ENCODE measurements at regions not wholly inside any gene's neighbourhood (a gene's known extent, or its start where the extent isn't known, plus 50 kb on each side); places are given as distances from the start of the nearest gene placed in this dataset.
A peak's percentile ranks its signal among the peaks of the same experiment; 100 is the strongest.
"Not testable (repeated sequence)": the region's sequence is repeated elsewhere in the genome, so short reads cannot be mapped to it uniquely, and the experiment has no call there.

DNA sequence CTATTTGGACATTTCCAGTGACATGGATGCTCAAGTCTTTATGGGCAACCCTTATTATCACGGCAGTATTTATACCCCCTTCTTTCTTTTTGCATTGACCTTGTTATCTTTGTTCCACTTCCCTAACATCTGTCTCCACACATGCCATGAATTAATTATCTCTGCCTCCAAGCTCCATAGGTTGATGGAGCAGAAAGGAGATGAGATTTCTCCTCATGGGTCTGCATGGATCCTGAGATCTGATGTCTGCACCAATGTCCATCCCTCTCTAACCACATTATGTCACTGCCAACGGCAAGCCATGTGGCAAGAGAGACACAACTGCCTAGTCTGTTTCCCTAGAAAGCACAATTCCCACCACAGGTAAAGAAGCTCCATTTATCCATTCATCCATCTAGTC is 416.8 kb upstream of the ASIC2 start:
- no peak for DNase-seq

DNA sequence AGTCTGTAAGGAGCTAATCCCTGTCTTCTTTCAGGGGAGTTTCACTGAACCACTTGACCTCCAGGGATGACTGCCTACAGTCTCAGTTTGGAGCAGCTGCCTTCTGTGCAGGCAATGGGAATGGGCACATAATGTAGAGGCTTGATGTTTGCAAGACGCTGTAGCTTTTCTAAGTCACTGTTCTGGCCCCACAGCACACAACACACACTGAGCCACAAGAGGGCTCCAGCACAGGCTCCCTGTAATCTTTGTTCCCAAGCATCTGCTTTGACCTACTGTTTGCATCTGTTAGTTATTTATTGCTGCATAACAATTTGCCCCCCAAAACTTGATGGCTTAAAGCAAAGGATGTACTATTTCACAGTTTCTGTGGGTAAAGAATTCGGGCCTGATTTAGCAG is 419.0 kb upstream of the ASIC2 start:
- no peak for DNase-seq

DNA sequence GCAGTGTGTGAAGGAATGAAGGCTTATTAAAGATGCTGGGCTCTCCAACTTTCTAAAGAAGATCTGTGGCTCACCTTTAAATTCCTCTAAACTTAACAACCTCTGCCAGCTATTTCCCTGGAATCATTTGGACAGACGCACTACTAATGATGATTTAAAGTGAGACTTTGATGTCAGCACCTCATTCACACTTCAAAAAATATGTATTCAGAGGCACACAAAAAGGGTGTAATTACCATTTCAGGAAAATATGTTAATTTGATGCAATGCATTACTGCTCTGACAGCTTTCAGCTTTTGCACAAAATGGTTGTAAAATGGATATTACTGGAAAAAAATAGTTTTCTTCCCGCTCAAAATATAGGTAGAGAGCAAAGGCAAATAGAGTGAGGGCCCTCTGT is 423.9 kb upstream of the ASIC2 start:
- DNase-seq: no peak

DNA sequence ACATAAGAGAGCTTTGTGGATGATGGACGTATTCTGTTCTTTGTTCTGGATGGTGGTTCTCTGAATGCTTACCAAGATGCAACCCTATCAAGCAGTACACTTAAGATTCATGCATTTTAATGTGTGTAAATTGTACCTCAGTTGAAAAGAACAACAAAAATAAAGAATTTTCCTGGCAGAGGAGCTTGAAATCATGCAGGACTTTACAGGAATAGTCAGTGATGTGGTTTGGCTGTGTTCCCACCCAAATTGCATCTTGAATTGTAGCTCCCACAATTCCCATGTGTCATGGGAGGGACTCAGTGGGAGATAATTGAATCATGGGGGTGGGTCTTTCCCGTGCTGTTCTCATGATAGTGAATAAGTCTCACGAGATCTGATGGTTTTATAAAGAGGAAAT is 430.6 kb upstream of the ASIC2 start:
- DNase-seq: not testable (repeated sequence)

DNA sequence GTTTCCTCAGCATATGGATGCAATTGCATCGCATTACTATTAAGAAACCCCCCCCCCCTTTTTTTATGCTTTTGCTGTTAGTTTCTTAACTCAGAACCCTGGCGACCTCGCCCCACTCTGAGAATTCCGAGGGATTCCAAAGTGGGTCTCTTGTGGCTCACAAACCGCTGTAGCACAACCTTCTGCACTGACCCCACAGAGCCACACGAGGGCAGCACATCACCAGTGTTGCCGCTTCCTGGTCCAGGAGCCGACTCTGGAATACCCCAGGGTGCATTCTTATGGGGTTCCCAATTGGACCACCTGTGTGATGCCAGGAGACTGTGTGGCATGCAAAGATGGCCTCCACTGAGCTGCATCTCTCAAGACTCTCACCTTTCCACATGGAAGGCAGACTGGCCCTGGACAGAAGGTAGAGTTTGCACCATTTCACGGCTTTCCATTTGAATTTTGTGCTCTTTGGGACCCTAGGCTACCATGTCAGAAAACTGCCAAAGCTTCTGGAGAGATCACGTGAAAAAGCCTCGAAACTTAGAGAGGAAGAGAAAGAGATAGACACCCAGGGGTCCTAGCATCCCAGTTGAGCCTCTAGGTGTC is 432.7 kb upstream of the ASIC2 start:
- peak in 1 of 2 experiments; percentile 24 for DNase-seq

DNA sequence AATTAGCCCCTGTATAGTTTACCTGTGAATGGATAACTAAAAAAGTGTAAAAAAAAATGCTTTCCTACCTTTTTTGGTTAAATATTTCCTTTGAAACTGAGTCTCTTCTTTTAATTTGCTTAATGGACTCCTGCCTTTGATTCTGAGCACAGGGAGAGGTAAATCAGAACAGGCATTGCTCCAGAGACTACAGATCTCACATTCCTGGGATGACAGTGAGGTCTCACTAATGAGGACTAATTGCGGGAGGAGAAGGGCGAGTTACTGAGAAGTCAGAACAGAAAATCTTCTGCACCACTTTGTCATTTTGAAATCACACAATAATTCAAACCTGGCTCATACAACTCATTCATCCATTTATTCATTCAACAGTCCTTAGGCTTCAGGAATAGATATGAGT is 437.0 kb upstream of the ASIC2 start:
- no peak for DNase-seq

DNA sequence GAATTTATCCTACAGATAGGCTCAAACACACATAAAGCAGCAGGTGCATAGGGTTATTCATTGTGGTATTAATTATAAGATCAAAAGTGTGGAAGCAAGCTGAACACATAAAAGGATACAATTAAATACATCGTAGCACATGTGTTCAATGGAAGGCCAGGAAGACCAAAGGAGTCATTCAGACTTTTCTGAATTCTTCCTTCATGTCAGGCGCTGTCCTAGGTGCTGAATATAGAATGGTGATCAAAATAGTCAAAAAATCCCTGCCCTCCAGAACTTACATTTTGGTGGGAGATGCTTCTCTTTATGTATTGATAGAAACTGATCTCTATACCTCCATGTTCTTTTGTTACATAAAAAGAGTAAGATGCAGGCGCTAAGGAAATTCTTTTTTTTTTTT is 439.0 kb upstream of the ASIC2 start:
- DNase-seq: peak; percentile 1 to 10

DNA sequence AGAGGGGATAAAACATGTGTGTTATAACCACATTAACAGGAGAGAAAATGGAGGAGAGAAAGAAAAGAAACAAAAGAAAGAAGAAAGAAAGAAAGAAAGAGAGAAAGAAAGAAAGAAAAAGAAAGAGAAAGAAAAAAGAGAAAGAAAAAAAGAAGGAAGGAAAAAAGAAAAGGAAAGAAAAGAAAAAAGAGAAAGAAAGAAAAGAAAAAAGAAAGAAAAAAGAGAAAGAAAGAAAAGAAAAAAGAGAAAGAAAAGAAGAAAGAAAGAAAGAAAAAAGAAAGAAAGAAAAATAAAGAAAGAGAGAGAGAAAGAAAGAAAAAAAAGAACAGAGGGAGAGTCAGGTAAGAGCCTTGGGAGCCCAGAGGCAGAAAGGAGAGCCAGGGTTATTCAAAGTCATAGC is 446.6 kb upstream of the ASIC2 start:
- DNase-seq: no peak

DNA sequence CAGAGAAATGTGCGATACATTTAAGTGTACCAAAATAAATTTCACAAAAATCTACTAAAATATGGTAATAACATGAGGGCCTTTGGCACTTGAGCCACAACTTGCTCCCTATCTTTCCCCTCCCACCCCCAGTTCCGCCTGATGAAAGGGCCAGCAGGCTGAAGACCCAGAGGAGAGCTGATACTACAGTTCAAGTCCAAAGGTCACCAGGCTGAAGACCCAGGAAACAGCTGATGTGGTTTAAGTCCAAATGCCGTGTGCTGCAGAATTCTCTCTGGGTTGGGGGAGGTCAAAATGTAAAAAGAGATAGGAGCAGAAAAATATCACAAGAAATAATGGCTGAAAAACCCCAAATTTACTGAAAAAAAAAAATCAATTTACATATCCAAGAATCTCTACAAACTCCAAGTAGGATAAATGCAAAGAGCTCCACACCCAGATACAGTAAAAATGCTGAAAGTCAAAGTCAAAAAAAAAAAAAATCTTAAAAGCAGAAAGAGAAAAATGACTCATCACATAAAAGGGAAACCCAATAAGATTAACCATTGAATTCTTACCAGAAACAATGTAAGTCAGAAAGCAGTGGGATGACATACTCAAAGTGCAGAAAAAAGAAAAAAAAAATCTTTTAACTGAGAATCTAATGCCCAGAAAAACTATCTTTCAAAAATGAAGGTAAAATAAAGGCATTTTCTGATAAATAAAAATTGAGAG is 452.1 kb upstream of the ASIC2 start:
- DNase-seq: no peak

DNA sequence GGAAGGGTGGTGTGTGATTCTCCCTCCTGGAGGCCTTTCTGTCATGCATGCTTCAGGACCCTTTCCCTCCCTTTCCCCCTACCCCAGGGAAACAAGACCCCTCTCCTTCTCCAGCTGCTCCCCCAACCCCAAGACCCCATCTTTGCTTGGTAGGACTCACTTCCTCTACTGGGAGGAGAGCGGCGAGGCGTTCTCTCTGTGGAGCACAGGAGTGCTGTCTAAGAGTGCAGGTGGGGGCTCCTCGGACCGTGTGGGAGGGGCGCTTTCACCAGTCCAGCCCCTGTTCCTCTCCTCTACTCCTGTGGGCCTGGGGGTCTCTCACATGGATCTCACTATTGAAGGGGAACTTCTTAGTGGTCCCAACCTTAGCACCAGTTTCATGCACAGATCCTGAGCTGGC is 456.1 kb upstream of the ASIC2 start:
- no peak for DNase-seq

DNA sequence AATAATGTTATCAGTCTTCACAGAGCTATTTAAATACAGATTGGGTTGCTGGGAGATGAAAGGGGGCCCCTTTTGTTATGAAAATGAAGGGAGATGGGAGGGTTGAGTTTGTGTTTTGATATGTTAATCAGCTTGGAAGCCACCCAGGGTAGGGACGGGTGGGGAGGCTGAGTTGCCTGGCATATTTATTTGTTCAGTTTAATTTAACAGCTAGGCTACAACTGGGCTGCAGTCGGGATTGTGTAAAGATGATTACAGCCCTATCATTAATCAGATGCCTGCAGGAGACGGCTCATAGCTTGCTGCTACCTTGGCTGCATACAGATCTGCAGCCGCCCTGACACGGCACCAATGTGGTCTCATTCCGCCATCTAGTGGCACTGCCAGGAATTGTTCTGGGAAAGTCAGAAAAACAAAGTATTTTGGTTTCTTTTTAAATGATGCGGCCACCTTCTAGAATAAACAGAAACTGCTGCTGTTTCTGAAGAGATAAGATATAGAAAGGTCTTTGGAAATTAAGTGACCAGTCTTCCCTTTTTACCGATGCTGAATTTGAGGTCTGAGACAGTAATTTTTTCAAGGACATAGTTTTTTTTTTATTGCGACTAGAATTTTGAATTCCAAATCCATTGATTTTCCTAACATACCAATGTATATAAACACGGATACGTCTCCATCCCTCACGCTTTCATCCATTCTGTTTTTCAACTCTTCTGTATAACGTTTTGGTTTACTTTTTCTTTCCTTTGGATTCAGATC is 458.0 kb upstream of the ASIC2 start:
- DNase-seq: peak; percentile 39 to 63

DNA sequence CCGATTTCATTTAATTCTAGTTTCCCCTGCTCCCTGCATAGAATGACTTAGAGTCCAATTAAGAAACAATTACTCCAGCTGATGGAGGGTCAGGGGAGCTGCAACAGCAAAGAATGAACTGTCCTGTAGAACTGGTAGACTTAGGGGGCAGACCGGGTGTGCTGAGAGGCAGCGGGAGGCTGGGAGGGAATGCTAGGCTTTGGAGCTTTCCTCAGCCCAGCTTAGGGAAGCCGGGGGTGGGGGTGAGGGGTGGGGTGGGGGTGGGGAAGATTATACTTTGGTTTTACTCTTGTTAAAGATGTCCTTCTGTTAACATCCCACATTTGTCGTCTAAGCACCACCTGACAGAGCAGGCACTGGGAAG is 458.6 kb upstream of the ASIC2 start:
- DNase-seq: no peak

DNA sequence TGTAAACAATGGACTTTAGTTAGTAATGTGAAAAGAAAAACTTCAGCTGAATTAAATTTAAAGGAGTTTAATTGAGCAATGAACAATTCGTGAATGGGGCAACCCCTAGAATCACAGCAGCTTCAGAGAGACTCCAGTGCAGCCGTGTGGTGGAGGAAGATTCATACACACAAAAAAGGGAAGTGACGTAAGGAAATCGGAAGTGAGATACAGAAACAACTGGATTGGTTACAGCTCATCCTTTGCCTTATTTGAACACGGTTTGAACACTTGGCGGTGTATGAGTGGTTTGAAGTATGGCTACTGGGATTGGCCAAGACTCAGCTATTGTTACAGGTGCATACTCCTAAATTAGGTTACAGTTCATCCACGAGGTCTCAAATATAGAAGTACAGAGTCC is 460.4 kb upstream of the ASIC2 start:
- DNase-seq: peak; percentile 12 to 15

DNA sequence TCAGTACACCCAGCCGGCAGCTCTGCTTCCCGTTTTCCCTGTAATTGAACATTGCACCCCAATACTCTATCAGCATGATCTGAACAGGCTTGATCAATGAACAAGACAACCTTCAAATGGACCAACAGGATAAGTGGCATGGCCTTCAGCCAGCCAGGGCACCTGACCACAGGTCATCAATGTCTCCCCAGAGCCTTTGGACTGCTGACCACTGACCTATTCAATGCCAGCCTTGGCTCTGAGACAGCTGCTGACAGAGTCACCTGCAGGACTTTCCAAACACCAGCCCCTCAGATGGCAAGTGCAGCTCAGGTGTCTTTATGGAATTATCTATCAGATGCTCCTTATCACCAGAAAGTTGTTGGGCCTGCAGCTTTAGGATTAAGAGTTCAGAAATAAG is 462.9 kb upstream of the ASIC2 start:
- no peak for DNase-seq

DNA sequence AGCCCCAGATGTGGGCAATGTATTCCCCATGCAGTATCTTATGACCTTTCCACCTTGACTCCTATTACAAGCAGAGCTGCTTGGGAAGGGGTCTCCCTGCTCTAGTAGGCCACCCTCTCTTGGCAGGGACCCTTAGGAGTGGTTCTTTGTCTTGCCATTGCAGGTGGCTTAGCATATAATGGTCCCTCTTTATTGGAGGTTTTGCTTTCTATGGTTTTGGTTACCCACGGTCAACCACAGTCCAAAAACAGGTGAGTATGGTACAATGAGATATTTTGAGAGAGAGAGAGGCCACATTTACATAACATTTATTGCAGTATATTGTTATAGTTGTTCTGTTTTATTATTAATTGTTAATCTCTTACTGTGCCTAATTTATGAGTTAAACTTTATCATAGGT is 472.8 kb upstream of the ASIC2 start:
- no peak for DNase-seq

DNA sequence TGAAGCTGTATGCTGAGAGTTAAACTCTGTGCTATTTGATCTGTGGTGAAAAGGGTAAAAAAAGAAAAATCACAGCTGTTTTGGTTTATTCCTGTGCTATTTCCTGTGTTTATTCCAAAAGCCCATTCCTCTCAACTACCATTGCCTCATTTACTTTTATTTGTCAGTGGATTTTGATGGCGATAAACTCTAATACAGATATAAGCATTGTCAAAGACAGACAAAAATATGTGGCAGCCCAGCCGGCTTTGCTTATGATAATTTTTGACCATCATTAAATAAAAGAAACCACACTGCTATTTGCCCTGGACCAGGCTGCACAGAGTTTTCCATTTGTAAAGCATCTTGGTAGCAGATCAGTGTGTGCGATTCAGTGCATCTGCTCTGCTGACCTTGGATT is 473.6 kb upstream of the ASIC2 start:
- DNase-seq: no peak

DNA sequence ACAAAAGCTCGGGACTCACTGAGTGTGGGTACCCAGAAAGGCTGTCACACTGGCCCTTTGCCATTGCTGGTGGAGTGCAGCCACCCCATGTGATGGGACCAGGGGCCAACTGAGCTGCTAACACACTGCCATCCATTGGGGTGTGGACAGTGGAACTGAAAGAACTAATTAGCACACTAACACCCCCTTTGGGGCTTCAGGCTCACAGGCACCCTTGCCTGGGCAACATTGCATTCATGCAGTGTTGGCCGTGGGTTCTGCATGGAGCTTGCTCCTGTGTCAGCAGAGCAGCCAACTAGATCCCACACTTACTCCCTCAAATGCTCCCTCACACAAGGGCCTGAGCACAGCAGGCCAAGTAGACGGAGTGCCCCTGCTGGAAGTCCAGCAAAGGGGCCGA is 476.0 kb upstream of the ASIC2 start:
- no peak for DNase-seq

DNA sequence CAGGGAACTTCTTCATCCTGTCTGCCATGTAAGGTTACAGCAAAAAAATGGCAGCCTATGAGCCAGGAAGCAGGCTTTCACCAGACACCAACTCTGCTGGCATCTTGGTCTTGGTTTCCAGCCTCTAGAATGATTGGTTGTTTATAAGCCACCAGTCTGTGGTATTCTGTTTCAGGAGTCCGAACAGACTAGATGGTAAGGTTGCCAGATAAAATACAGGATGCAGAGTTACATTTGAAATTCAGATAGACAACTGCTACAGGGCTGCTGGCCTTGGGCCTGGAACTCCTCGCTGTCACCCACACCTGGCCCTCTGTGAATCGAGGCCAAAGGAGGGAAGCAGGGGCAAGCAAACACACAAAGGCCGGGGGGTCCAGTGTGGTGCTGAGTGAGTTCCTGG is 478.8 kb upstream of the CCL2 start:
- DNase-seq: no peak

DNA sequence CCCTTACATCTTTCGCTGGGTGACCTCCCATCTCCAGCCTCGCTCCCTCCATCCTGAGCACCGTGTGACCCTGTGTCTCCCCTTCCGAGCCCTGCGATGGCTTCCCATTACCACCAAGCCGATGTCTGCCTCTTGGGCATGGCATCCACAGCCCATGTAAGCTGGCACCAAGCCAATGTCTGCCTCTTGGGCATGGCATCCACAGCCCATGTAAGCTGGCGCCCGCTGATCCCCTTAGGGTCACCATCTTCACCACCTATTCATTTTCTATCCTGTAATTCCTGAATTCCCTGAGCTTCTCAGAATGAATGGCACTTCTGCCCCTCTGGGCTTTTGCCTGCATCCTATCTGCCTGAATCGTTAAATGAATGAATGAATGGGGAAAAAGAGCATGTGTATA is 478.2 kb upstream of the CCL2 start:
- no peak for DNase-seq

DNA sequence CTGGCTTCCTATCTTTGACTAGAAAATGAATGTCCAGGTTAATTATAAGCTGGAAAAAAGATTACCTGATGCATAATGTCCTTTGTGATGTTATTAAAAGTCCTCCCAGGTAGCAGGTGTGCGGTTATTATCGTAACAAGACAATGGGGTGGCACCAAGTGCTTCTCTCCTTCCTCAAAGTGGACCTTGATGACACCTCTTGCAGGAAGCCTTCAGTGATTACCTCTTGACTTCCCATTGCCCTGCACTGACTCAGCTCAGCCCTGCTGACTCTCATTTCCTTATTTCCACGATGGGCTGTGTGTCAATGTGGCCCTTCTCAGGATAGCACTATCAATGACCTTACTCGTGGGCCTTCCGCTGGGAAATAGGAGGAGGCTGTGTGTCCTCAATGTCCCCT is 477.4 kb upstream of the CCL2 start:
- no peak for DNase-seq

DNA sequence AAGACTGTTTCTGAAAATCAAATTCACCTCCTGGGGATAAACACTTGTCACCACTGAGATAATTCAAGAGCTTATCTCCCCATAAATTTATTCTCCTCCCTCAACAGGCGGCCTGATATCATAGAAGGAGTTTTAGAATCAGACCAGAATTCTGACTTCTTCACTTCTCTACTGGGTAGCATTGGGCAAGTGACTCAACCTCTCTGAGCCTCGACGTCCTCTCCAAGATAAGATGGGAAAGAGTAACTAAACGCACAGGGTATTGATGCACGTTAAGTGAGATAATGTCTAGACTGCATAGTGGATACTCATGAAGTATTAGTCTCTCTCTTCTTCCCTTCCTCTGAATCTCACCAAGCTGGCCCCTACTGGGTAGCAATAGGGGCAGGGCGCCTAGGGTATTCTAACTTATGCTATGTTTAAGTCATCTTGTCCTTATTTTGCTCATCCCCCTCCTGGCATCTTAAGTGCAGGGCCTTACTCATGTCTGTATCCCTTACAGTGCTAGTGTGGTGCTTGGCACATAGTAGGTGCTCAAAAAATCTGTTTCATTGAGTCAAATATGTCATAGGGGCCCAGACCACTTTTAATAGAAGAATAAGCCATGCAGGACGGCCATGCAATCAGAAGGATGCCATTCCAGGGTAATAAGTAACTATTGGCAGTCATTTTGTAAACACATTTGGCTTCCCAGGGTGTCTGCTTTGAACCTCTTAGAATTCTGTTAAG is 476.4 kb upstream of the CCL2 start:
- DNase-seq: no peak

DNA sequence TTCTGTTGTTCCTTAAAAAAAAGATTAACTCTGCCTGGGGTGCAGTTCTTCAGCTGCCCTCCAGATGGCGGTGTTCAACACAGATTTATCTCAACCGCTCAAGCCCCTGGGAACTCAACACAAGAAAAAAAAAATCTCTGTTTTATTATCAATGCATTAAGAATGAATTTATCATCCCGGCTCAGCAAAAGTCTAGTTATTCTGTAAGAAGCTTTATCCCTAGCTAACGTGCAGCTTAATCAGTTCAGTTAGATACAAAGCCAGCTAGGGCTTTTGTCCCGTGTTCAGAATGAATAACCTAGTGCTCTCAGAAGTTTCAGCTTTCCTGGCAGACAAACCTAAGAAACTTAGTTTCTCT is 475.9 kb upstream of the CCL2 start:
- DNase-seq: peak; percentile 39 to 41

DNA sequence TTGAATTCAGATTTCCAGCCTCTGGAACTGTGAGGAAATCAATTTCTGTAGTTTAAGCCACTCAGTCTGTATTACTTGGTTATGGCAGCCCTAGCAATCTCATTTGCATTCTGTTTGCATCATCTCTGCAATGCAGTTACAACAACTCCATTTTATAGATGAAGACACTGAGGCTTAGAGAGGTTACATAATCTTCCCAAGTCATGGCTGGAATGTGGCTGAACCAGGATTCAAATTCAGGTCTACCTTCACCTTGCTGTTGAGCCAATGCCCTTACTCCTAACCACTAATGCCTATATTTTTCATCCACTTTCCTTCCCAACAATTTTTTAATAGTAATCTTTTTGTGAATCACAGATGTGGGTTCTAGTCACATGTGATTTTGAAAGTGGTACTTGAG is 469.8 kb upstream of the CCL2 start:
- no peak for DNase-seq

DNA sequence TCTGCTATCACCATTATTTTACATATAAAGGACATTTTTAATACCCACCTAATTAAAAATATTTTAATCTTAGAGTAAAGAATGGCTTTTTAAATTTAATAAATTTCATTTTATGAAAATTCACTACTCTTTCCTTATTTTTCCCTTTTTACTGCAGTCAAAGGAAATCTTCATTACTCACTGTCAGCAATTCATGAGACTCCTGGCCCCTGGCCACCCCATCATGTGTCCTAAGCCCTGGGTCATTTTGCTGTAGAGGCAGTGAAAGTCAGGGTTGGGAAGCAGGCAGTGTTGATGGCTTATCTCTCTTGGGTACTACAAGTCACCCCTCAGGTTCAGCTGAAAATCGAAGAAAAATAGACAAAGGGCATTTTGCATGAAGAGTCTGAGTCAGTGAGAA is 468.6 kb upstream of the CCL2 start:
- no peak for DNase-seq

All from Kasumi-1 (cell line).